Thoracic aorta (tissue), 2 donors: ENCODE measurements at regions not wholly inside any gene's neighbourhood (a gene's known extent, or its start where the extent isn't known, plus 50 kb on each side); places are given as distances from the start of the nearest gene placed in this dataset.
"Not testable (repeated sequence)": the region's sequence is repeated elsewhere in the genome, so short reads cannot be mapped to it uniquely, and the experiment has no call there.

Experiments
- ATAC-seq: fragments of 150-250 bp; one replicate; pipeline ENCODE4 v1.8.0; 2017; ENCODE audit warnings: low read depth; ENCODE audit not compliant: insufficient number of reproducible peaks, low FRiP score
- DNase-seq: peaks from one replicate; pipeline ENCODE4 v3.0.0-alpha.2; 2020; ENCODE audit warnings: low spot score
- H3K27ac ChIP-seq, 2 donors: fragments of 200-600 bp; sonication (generic); 1 replicate in 1 of 2; 2 replicates in 1 of 2; pipeline ENCODE4 v1.5.1; 2016; ENCODE audit warnings: mild to moderate bottlenecking in 2 of 2, moderate library complexity in 2 of 2
- H3K27me3 ChIP-seq: fragments of 200-600 bp; sonication (generic); replicated peaks from 2 replicates; pipeline ENCODE4 v1.6.0; 2016; ENCODE audit warnings: mild to moderate bottlenecking; ENCODE audit not compliant: insufficient read depth
- H3K36me3 ChIP-seq: fragments of 200-600 bp; sonication (generic); one replicate; pipeline ENCODE4 v1.5.1; 2016
- H3K4me1 ChIP-seq, 2 donors: fragments of 200-600 bp; sonication (generic); 1 replicate in 1 of 2; 2 replicates in 1 of 2; pipeline versions ENCODE4 v1.5.1 to v1.6.0; 2016; ENCODE audit warnings: low read depth in 2 of 2, mild to moderate bottlenecking in 1 of 2; ENCODE audit not compliant: control insufficient read depth in 1 of 2
- H3K4me3 ChIP-seq: fragments of 200-600 bp; sonication (generic); 2 replicates; pipeline ENCODE4 v1.5.1; 2016; ENCODE audit warnings: mild to moderate bottlenecking
- H3K9me3 ChIP-seq: fragments of 200-600 bp; sonication (generic); 2 replicates; pipeline ENCODE4 v1.5.1; 2016
- TF ChIP-seq, protein P1 (sequence below): fragments of 200-600 bp; sonication (generic); IDR thresholded peaks from one replicate; pipeline ENCODE4 v1.5.1; 2019; ENCODE audit warnings: antibody characterized with exemption

GRCh38 chr2:228774548-228774947 lies 496.5 kb downstream of the PID1 start:
- H3K4me1 ChIP-seq, result peaks cover under 1 to 13% of the 10 kb centered on the region in 2 donors
- H3K4me3 ChIP-seq, result no peak overlapping the region
- DNase-seq, result no peak
- ATAC-seq, result no peak
- no peaks in the 10 kb centered on the region for H3K9me3 ChIP-seq
- H3K36me3 ChIP-seq, result no peaks in the 10 kb centered on the region
- no peak overlapping the region for H3K27ac ChIP-seq
- TF ChIP-seq, protein P1, sequence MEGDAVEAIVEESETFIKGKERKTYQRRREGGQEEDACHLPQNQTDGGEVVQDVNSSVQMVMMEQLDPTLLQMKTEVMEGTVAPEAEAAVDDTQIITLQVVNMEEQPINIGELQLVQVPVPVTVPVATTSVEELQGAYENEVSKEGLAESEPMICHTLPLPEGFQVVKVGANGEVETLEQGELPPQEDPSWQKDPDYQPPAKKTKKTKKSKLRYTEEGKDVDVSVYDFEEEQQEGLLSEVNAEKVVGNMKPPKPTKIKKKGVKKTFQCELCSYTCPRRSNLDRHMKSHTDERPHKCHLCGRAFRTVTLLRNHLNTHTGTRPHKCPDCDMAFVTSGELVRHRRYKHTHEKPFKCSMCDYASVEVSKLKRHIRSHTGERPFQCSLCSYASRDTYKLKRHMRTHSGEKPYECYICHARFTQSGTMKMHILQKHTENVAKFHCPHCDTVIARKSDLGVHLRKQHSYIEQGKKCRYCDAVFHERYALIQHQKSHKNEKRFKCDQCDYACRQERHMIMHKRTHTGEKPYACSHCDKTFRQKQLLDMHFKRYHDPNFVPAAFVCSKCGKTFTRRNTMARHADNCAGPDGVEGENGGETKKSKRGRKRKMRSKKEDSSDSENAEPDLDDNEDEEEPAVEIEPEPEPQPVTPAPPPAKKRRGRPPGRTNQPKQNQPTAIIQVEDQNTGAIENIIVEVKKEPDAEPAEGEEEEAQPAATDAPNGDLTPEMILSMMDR, result no peak
- no peaks in the 10 kb centered on the region for H3K27me3 ChIP-seq

DNA sequence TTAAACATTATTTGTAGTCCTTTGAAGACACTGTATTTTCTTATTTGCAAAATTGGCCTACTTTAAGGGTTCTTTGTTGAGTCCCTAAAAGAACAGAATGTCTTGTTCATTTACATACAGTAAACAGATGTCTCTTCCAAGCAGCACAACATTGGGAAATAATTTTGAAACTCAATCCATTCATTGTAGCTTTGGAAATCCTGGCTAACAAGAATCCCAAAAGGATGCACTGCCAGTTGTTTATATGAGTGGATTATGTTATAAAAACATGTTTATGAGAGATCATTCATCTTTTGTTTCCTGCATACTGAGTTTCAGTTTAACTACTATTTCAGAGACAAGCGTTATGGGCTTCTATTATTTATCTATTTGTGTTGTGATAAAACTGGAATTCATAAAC lies 499.3 kb downstream of the PID1 start:
- Histone ChIP-seq H3K27me3 (no peaks in the 10 kb centered on the region), H3K4me1 (peaks cover 15 to 37% of the 10 kb centered on the region in 2 donors), H3K9me3 (no peaks in the 10 kb centered on the region), H3K4me3 (no peak overlapping the region), H3K36me3 (no peaks in the 10 kb centered on the region), H3K27ac (no peak overlapping the region)
- ATAC-seq, result no peak
- DNase-seq, result no peak
- TF ChIP-seq, protein P1, result no peak

DNA sequence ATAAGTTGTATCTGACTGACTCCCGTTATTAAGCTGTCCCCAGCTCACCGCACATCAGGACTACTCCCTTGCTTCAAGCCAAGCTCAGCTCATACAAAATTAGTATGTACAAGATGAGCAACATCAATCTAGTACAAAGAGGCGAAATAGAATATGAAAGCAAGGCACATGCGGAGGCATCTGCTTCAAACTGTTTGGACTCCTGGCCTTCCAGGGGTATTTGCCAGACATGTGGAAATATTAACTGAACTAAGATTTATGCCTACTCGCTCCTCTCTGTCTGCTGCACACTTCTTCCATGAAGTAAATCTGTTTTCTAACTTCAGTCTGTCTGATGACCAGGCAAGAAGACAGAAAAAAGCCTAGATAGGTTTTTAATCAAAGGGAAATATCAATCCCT lies 499.8 kb downstream of the PID1 start:
- ATAC-seq, result no peak
- TF ChIP-seq, protein P1, result no peak
- H3K27ac ChIP-seq, result no peak overlapping the region

DNA sequence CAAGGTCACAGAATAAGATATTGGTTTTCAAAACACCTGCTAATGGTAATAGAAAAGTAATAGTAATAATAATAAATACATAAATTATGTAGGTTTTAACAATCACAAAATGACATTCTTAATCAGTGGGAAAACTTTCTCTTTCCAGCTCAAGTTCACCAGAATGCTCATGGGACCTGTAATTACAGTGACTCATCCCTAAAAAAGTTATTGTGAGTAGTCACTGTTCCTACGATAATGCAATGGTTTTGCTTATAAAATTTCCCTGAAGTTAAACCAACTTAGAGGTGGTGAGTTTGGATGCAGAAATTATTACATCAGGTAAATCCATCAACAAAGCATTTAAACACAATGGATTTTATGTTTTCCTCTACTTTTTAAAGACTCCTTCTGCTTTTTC lies 502.3 kb downstream of the PID1 start:
- ATAC-seq (no peak), DNase-seq (no peak)
- no peaks in the 10 kb centered on the region for H3K36me3 ChIP-seq
- H3K27ac ChIP-seq, result no peak overlapping the region
- TF ChIP-seq, protein P1, result no peak
- peaks cover 15 to 44% of the 10 kb centered on the region in 2 donors for H3K4me1 ChIP-seq
- no peaks in the 10 kb centered on the region for H3K27me3 ChIP-seq
- no peak overlapping the region for H3K4me3 ChIP-seq
- H3K9me3 ChIP-seq, result no peaks in the 10 kb centered on the region

More for the DNA sequence above, 499.8 kb downstream of the PID1 start:
- Histone ChIP-seq H3K4me3 (no peak overlapping the region), H3K4me1 (peaks cover 15 to 41% of the 10 kb centered on the region in 2 donors), H3K36me3 (no peaks in the 10 kb centered on the region), H3K27me3 (no peaks in the 10 kb centered on the region), H3K9me3 (no peaks in the 10 kb centered on the region)
- DNase-seq, result no peak

- H3K27me3 ChIP-seq, DNase-seq, H3K9me3 ChIP-seq, H3K4me3 ChIP-seq, H3K36me3 ChIP-seq, ATAC-seq: not testable (repeated sequence)
- Histone ChIP-seq H3K4me1 (peaks cover 15 to 44% of the 10 kb centered on the region in 2 donors), H3K27ac (peak overlapping the region; percentile 22 to 31)
These were observed 502.9 kb downstream of the PID1 start for GRCh38 chr2:228768141-228768540.

GRCh38 chr2:228767196-228767595 lies 503.9 kb downstream of the PID1 start:
- H3K4me3 ChIP-seq, result no peak overlapping the region
- peaks cover 15 to 44% of the 10 kb centered on the region in 2 donors for H3K4me1 ChIP-seq
- DNase-seq (no peak), ATAC-seq (peak; percentile 73)
- H3K27ac ChIP-seq, result peak overlapping the region in 1 of 2 donors; percentile 31
- H3K36me3 ChIP-seq, result no peaks in the 10 kb centered on the region
- H3K9me3 ChIP-seq, result no peaks in the 10 kb centered on the region
- TF ChIP-seq, protein P1, result no peak
- H3K27me3 ChIP-seq, result no peaks in the 10 kb centered on the region
